Caki2 (cell line): ENCODE measurements at regions not wholly inside any gene's neighbourhood (a gene's known extent, or its start where the extent isn't known, plus 50 kb on each side); places are given as distances from the start of the nearest gene placed in this dataset.

Experiments
- DNase-seq: peaks from one replicate; pipeline ENCODE4 v3.0.0-alpha.2; 2015; ENCODE audit warnings: low read depth
- in situ Hi-C: cut with HindIII; loops from 2 replicates; pipeline ENCODE4 v1.10.0; 2016; ENCODE audit warnings: low sequenced_read_pairs, low pct_unique_long_range_greater_than_20kb, mixed read lengths

GRCh38 chr3:40593351-40593750 is 68.6 kb downstream of the ZNF621 start:
- in situ Hi-C loops, result no loop called here
- no peak for DNase-seq

DNA sequence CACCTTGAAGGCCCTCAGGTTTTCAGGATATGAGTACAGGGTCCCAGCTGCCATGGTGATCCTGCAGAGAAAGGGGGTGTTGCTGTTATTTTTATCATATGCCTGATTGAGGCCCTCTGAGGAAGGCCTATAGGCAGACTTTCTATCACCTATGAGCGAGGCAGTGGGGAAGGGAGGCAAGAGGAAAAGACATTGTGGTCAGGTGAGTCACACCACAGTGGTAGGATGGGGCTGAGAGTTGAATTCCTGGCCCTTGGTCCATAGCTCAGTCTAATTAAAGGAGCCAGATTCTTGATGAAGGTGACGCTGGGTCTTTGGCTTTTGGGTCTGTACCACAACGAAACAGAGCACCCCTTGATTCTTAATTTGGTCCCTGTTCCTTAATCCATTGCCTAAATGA is 72.7 kb downstream of the ZNF621 start:
- in situ Hi-C loops, result no loop called here
- DNase-seq, result no peak

DNA sequence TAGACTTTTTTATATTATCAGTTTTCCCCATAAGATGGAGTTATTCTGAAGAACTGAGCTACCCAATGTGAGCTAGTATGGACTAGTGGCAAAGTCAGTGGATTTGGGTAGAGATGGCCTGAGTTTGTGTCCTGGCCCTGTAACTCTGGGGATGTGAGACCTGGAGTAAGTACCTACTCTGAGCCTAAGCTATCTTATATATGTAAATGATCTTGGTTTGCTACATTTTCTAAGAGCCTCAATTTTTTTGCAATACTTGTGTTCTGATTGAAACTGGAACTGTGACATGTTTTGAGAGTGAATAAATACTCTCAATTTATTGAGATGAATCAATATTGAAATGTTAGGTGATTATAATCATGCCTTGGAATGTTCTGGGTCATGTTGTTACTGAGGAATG is 73.6 kb downstream of the ZNF621 start:
- in situ Hi-C loops, result no loop called here
- DNase-seq, result no peak

- in situ Hi-C loops, result no loop called here
- DNase-seq, result no peak
These were observed 74.2 kb downstream of the ZNF621 start for GRCh38 chr3:40598962-40599361.

GRCh38 chr3:40602778-40603385 is 78.1 kb downstream of the ZNF621 start:
- no peak for DNase-seq
- in situ Hi-C loops, result no loop called here

- in situ Hi-C loops, result no loop called here
- no peak for DNase-seq
These were observed 81.2 kb downstream of the ZNF621 start for GRCh38 chr3:40605960-40606359.

DNA sequence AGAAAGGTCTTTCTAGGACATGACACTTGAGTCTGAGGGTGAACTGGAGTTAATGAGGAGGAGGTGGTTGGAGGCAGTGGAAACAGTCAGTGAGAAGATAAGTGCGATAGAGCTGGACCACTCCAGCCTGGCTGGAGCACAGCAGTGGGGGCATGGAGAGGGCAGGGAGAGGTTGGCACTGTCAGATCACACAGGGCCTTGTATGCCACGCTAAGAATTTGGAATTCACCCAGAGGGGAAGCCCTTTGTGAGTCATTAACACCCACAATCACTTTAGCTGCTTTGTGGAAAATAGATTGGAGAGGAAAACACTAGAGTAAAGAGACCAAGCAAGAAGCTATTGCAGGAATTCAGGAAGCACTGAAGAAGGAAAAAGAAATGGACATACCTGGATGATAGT is 83.3 kb downstream of the ZNF621 start:
- DNase-seq, result no peak
- in situ Hi-C loops, result no loop called here

GRCh38 chr3:40613306-40613705 is 88.5 kb downstream of the ZNF621 start:
- DNase-seq, result no peak
- in situ Hi-C loops, result no loop called here

GRCh38 chr3:40615110-40615915 is 90.6 kb downstream of the ZNF621 start:
- no peak for DNase-seq
- in situ Hi-C loops, result no loop called here

DNA sequence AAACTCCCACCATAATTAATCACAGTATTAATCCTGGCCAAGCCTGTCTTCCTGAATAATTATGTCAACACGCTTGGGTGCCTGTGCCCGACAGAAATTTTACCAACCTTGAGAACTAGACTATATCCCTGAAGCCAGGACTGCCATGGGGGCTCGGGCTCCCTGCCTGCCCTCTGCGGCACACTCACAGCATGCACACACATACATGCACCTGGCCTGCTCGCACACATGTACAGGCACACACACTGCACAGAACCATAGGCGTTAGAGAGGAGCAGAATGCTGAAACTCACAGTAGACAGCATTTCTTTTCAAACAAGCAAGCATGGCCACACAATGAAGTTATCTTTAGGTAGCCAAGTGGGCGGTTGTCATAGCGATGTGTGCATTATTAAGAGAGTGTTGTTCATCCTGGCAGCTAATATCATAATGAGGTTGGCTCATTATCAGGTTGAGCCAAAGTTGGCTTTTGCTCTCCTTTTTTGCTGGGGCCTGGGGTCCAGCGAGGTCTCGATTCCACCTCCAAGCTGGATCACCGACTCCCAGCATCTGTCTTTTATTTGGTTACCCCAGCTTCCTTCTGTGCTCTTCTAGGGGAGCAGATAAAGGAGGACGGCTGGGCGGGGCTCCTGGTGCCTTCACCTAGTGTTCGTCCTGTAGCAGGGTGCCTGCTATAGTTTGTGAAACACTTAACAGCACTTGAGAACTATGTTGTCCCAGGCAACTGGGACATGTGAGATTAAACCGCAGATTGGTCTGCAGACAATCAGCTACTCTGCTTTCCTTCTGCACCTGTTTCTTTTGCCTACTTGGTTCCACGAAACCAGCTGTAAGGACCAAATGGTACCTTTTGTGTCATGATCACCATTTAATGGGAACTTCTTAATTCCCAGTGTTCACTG is 91.4 kb downstream of the ZNF621 start:
- no peak for DNase-seq
- in situ Hi-C loops, result no loop called here

GRCh38 chr3:40617084-40617483 is 92.3 kb downstream of the ZNF621 start:
- in situ Hi-C loops, result no loop called here
- no peak for DNase-seq

GRCh38 chr3:40618158-40618557 is 93.4 kb downstream of the ZNF621 start:
- in situ Hi-C loops, result no loop called here
- no peak for DNase-seq

GRCh38 chr3:40620151-40620550 is 95.4 kb downstream of the ZNF621 start:
- no peak for DNase-seq
- in situ Hi-C loops, result no loop called here

- in situ Hi-C loops, result no loop called here
- no peak for DNase-seq
These were observed 96.5 kb downstream of the ZNF621 start for GRCh38 chr3:40621252-40621651.

DNA sequence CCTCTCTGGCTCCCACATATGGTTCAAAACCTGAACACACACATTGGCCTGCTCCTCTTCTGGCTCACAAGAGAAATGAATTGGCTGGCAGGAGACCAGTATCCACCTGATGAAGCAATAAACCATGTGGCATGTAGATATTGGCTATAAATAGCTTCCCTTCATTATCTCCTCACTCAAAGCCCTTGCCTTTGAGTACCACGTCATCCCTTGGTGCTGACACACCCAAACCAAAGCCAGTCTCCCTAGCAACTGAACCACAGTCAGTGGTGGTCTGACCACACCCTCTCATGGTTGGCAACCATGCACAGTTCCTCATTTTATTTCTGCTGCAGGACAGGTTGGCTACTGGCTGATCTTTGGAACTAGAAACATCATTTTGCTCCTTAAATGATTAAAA is 98.8 kb downstream of the ZNF621 start:
- in situ Hi-C loops, result no loop called here
- peak; percentile 38 for DNase-seq

GRCh38 chr3:40624189-40624769 is 99.5 kb downstream of the ZNF621 start:
- in situ Hi-C loops, result no loop called here
- DNase-seq, result no peak

DNA sequence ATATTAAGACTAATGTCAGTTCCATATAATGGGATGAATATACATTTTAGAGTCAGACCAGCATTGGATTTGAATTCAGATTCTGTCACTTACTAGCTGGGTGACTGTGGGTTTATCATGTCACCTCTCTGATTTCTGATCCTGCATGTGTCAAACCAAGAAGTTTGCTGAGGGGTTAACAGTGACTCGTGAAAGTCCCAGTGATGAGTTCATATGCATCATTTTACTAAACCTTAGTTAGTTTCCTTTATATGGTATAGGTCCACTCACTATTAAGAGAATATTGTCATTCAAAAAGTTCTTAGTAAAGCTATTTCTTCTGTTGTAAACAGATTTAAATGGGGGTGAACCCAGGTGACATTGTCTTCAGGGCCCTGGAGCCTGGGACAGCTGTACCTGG is 102.3 kb downstream of the ZNF621 start:
- DNase-seq, result no peak
- in situ Hi-C loops, result no loop called here

DNA sequence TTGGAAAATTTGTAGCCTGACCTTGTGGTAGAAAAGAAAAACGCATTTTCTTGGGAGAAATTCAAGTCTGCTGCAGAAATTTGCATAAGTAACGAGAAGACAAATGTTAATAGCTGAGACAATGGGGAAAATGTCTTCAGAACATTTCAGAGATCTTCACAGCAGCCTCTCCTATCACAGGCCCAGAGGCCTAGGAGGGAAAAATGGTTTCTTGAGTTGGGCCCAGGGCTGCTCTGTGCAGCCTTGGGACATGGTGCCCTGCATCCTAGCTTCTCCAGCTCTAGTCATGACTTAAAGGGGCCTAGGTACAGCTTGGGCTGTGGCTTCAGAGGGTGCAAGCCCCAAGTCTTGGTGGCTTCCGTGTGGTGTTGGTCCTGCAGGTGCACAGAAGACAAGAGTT is 104.2 kb downstream of the ZNF621 start:
- DNase-seq, result no peak
- in situ Hi-C loops, result no loop called here
